Left ventricle myocardium inferior (tissue), 1 donor: ENCODE measurements at regions not wholly inside any gene's neighbourhood (a gene's known extent, or its start where the extent isn't known, plus 50 kb on each side); places are given as distances from the start of the nearest gene placed in this dataset.

Experiments
- DNase-seq: peaks from one replicate; pipeline ENCODE4 v3.0.0-alpha.2; 2020
- H3K27ac ChIP-seq: fragments of 200-600 bp; replicated peaks from 2 replicates; pipeline ENCODE4 v1.8.0; 2021
- H3K27me3 ChIP-seq: fragments of 200-600 bp; 2 replicates; pipeline ENCODE4 v1.8.0; 2021; ENCODE audit warnings: low read depth
- H3K36me3 ChIP-seq: fragments of 200-600 bp; 2 replicates; pipeline ENCODE4 v1.8.0; 2021
- H3K4me1 ChIP-seq: fragments of 200-600 bp; 2 replicates; pipeline ENCODE4 v1.8.0; 2021
- H3K4me3 ChIP-seq: fragments of 200-600 bp; 2 replicates; pipeline ENCODE4 v1.8.0; 2021; ENCODE audit warnings: mild to moderate bottlenecking, moderate library complexity
- H3K9me3 ChIP-seq: fragments of 200-600 bp; replicated peaks from 2 replicates; pipeline ENCODE4 v1.8.0; 2021
- intact Hi-C: fragments of 100-400 bp; cut with micrococcal nuclease; formaldehyde crosslinking; loops from one replicate; pipeline ENCODE4 v1.11.0; 2022
- TF ChIP-seq, protein P1 (sequence below): fragments of 200-600 bp; IDR thresholded peaks from 2 replicates; pipeline ENCODE4 v1.8.0; 2021; ENCODE audit warnings: antibody characterized with exemption, mild to moderate bottlenecking, borderline replicate concordance
- donor health status: DM: no; HTN: yes; CAD: no; lungs with severe emphysema.

DNA sequence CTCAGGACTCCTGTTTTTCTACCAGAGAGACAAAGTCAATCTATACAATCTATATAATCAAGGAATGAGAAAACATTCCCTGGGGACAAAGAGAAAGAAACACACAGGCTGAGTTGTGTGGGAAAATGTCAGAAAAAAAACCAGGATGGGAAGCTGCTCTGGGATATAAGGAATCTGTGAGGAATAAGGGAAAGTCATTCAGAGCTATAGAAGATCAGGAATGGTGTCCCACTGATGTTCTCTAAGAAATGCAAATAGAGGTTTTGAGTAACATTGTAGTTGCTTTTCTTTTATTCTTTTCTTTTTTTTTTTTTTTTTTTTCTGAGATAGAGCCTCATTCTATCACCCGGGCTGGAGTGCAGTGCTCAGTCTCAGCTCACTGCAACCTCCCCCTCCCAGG, 605.9 kb upstream of the KLF4 start:
- Histone ChIP-seq H3K4me1 (no peaks in the 10 kb centered on the region), H3K4me3 (no peak overlapping the region), H3K27ac (no peak overlapping the region), H3K36me3 (no peaks in the 10 kb centered on the region), H3K9me3 (peaks cover 10% of the 10 kb centered on the region), H3K27me3 (no peaks in the 10 kb centered on the region)
- no peak for DNase-seq
- intact Hi-C loops, result no loop called here
- TF ChIP-seq, protein P1, sequence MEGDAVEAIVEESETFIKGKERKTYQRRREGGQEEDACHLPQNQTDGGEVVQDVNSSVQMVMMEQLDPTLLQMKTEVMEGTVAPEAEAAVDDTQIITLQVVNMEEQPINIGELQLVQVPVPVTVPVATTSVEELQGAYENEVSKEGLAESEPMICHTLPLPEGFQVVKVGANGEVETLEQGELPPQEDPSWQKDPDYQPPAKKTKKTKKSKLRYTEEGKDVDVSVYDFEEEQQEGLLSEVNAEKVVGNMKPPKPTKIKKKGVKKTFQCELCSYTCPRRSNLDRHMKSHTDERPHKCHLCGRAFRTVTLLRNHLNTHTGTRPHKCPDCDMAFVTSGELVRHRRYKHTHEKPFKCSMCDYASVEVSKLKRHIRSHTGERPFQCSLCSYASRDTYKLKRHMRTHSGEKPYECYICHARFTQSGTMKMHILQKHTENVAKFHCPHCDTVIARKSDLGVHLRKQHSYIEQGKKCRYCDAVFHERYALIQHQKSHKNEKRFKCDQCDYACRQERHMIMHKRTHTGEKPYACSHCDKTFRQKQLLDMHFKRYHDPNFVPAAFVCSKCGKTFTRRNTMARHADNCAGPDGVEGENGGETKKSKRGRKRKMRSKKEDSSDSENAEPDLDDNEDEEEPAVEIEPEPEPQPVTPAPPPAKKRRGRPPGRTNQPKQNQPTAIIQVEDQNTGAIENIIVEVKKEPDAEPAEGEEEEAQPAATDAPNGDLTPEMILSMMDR, result no peak

DNA sequence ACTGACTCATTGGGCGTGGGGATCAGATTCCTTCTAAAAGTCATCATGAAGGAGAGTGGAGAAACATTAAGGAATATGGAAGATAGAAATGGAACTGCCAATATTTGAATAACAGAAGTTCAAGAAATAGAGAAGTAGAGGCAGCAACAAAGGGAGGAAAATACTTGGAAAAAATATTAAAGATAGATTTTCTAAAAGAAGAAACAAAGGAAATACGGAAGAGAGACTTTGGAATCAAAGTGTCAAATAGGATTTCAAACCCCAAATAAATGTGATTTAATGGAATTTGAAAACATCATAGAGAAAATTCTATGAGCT, 605.1 kb upstream of the KLF4 start:
- no peak overlapping the region for H3K4me3 ChIP-seq
- H3K4me1 ChIP-seq, result no peaks in the 10 kb centered on the region
- H3K27ac ChIP-seq, result no peak overlapping the region
- H3K36me3 ChIP-seq, result no peaks in the 10 kb centered on the region
- no peaks in the 10 kb centered on the region for H3K27me3 ChIP-seq
- TF ChIP-seq, protein P1, result no peak
- intact Hi-C loops, result no loop called here
- peaks cover 10% of the 10 kb centered on the region for H3K9me3 ChIP-seq
- no peak for DNase-seq

DNA sequence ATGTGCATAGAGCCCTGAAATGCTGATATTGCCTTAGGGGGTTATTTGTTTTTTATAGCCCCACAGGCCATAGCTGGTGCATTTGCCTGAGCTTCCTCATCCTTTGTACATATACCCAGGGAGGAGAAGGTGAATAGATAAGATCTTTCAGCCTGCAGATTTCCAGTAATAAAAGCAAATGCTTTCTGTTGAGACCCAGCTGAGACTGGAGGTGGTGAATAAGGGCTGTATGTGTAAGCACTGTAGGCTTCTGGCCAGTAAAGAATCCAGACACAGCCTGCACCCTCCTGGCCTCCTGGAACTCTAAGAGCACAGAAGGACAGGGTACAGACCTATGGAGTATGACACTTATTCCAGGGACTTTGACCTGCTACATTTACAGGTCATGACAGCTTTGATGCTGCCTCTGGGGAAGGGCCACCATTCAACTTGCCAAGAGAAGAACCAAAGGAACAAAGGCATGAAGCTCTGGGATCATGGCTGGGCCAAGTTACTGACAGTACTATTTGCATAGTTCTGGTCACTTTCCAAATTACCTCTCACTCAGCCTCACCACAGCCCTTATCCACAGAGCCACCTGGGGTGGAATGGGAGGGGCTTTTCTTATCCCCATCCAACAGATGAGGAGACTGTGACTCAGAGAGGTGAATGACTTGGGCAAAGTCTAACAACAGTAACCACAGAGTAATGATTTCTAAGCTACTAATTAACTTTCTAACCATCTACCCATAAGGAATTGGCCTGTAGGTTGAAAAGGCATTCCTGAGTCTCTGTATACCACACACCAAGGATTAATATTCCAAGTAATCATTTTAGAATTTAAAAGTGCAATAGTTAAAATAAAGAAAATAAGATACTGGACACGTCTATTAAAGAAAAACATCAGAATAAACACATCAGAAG, 604.5 kb upstream of the KLF4 start:
- no peak for DNase-seq
- peaks cover 10% of the 10 kb centered on the region for H3K9me3 ChIP-seq
- H3K36me3 ChIP-seq, result no peaks in the 10 kb centered on the region
- intact Hi-C loops, result no loop called here
- no peaks in the 10 kb centered on the region for H3K27me3 ChIP-seq
- no peaks in the 10 kb centered on the region for H3K4me1 ChIP-seq
- H3K27ac ChIP-seq, result no peak overlapping the region
- no peak overlapping the region for H3K4me3 ChIP-seq
- TF ChIP-seq, protein P1, result no peak

DNA sequence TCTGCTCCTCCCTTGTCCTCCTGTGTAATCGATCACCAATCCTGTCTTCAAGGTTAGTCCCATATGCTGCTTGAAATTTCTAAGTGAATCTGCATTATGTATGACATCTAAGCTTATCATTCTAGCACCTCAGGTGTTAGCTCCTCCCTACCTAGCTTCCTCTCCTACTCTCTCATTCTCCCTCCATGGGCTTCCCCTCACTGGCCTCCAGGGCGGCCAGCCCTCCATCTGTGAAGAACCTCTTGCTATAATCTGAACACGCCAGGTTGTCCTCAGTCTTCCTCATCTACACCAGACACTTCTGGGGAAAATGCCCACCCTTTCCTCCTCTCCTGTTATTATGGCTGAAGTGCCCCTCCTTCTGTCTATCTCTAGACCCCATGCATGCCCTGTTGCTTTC, 599.3 kb upstream of the KLF4 start:
- no peak overlapping the region for H3K27ac ChIP-seq
- TF ChIP-seq, protein P1, result no peak
- intact Hi-C loops, result no loop called here
- H3K27me3 ChIP-seq, result no peaks in the 10 kb centered on the region
- H3K4me1 ChIP-seq, result no peaks in the 10 kb centered on the region
- H3K9me3 ChIP-seq, result peaks cover 10% of the 10 kb centered on the region
- H3K4me3 ChIP-seq, result no peak overlapping the region
- no peak for DNase-seq
- no peaks in the 10 kb centered on the region for H3K36me3 ChIP-seq

DNA sequence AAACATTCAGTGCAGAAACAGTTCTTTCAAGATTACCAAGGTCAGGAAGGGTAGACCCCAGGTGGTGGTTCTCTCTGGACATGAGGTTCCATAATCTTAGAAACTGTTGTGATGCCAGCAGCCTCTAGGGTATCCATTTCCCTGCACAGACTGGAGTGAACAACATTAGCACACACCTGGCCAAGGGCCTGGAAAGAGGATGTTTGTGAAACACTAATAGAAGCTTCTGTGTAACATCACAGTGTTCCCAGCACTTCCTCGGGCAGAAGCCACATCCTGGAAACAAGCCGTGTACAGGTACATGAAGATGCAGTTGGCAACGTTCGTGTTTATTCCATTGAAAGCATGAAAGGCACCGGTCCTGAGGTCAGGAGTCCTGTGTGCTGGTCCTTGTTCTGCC, 598.2 kb upstream of the KLF4 start:
- Histone ChIP-seq H3K4me3 (no peak overlapping the region), H3K27ac (no peak overlapping the region), H3K9me3 (peaks cover 6% of the 10 kb centered on the region), H3K36me3 (no peaks in the 10 kb centered on the region), H3K4me1 (no peaks in the 10 kb centered on the region), H3K27me3 (no peaks in the 10 kb centered on the region)
- no peak for DNase-seq
- TF ChIP-seq, protein P1, result no peak
- intact Hi-C loops, result no loop called here
